HG02884 (cell line): ENCODE measurements at regions not wholly inside any gene's neighbourhood (a gene's known extent, or its start where the extent isn't known, plus 50 kb on each side); places are given as distances from the start of the nearest gene placed in this dataset.

Source experiments
- ATAC-seq: cut with Tn5 transposase; IDR thresholded peaks from one replicate; pipeline ENCODE4 v1.9.1; 2021; ENCODE audit warnings: mild to moderate bottlenecking, moderate library complexity; ENCODE audit not compliant: unreplicated experiment

GRCh38 chr20:22506827-22507226, 77.5 kb downstream of the FOXA2 start:
- no peak for ATAC-seq

GRCh38 chr20:22504829-22505377, 79.5 kb downstream of the FOXA2 start:
- ATAC-seq: no peak

- ATAC-seq: no peak
Measured at GRCh38 chr20:22503577-22503976, 80.8 kb downstream of the FOXA2 start.

GRCh38 chr20:22502731-22503191, 81.6 kb downstream of the FOXA2 start:
- ATAC-seq: no peak

GRCh38 chr20:22501566-22502344, 82.6 kb downstream of the FOXA2 start:
- ATAC-seq: no peak

GRCh38 chr20:22501034-22501433, 83.3 kb downstream of the FOXA2 start:
- no peak for ATAC-seq

- ATAC-seq: no peak
Measured at GRCh38 chr20:22499515-22500166, 84.7 kb downstream of the FOXA2 start.

GRCh38 chr20:22496817-22497216, 87.6 kb downstream of the FOXA2 start:
- ATAC-seq: no peak

- no peak for ATAC-seq
Measured at GRCh38 chr20:22495789-22496188, 88.6 kb downstream of the FOXA2 start.

GRCh38 chr20:22495172-22495571, 89.2 kb downstream of the FOXA2 start:
- ATAC-seq: no peak

- no peak for ATAC-seq
Measured at GRCh38 chr20:22492497-22492896, 91.9 kb downstream of the FOXA2 start.

GRCh38 chr20:22491194-22491505, 93.2 kb downstream of the FOXA2 start:
- no peak for ATAC-seq

GRCh38 chr20:22490287-22491193, 93.8 kb downstream of the FOXA2 start:
- no peak for ATAC-seq

GRCh38 chr20:22489626-22490286, 94.6 kb downstream of the FOXA2 start:
- ATAC-seq: no peak

GRCh38 chr20:22480336-22480735, 104.0 kb downstream of the FOXA2 start:
- no peak for ATAC-seq

- ATAC-seq: peak; percentile 91
Measured at GRCh38 chr20:22475662-22476061, 108.7 kb downstream of the FOXA2 start.

- no peak for ATAC-seq
Measured at GRCh38 chr20:22474224-22474623, 110.1 kb downstream of the FOXA2 start.

- no peak for ATAC-seq
Measured at GRCh38 chr20:22473293-22473692, 111.1 kb downstream of the FOXA2 start.

- no peak for ATAC-seq
Measured at GRCh38 chr20:22472447-22473100, 111.8 kb downstream of the FOXA2 start.

GRCh38 chr20:22471156-22471836, 113.1 kb downstream of the FOXA2 start:
- no peak for ATAC-seq
